Suppressor macrophage treated with lipopolysaccharide for 4 hours (primary cell): ENCODE measurements at regions not wholly inside any gene's neighbourhood (a gene's known extent, or its start where the extent isn't known, plus 50 kb on each side); places are given as distances from the start of the nearest gene placed in this dataset.

ENCODE experiments used
- DNase-seq: peaks from one replicate; pipeline ENCODE4 v3.0.0-alpha.2; 2020

DNA sequence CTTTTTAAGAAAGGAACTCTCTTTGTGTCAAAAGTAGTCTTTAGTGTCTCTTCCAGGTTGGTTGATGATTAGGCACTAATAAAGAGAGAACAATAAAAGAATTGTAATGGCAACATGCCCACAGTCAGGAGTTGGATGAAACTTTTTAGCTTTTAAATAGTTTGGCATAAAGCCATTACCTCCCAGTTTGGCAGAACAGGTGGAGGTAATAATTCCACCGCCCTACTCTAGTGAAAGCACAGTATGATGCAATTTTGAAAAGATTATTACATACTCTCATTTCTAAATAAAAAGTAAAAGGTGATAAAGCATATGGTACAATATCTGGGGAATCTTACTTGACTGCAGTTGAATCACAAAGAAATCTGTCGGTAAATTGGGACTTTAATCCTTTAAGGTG is 497.6 kb downstream of the SUCLA2 start:
- no peak for DNase-seq

DNA sequence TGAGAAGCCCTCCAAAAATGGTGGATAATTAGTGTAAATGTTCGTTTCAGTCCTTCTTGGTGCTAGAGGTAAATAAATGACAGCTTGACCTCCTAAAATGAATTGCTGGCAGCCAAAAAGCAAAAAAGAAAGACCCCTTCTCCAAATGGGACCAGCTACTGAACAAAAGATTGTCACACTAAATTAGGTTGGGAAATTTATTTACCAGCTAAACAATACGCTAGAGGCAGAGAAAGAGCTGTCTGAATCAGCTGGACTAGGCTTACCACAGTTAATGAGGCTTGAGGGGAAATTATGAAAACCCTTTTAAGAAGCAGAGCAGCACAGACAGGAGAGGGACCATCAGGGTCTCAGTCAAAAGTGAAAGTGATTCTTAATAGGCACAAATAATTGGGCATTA is 498.9 kb downstream of the SUCLA2 start:
- no peak for DNase-seq

DNA sequence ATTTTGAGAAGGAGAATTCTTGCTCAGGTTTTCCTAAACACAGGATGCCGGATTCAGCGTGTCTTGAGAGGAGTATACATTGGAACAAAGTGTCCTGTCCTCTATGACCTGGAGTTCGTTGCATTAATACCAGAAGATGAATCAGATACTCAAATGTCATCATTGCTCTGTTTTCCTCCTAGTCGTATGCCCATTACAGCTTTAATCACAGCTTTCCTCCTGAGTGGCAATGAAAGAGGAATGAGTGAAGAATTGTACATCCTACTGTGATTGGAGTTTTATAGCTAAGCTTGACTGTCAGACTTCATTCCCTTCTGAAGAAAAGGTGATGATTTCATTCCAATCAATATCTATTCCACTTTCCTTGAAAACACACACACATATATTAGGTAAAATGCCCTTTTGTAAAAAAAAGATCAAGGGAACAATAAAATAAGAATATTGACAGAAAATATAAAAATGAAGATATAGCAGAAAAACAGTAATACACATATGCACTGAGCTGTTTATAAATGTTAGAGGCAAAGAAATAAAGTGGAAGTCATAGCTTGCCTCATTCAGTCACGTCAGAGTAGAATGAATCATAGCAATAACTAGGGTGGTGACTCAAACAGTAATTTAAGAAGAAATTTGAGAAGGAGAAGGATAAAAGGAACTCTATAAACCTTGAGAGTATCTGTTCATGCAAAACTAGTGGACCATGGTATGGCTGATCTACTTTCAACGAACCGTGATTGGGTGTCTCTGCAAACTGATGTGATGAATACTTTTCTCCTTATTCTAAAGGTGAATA is 501.5 kb downstream of the SUCLA2 start:
- peak; percentile 82 for DNase-seq

DNA sequence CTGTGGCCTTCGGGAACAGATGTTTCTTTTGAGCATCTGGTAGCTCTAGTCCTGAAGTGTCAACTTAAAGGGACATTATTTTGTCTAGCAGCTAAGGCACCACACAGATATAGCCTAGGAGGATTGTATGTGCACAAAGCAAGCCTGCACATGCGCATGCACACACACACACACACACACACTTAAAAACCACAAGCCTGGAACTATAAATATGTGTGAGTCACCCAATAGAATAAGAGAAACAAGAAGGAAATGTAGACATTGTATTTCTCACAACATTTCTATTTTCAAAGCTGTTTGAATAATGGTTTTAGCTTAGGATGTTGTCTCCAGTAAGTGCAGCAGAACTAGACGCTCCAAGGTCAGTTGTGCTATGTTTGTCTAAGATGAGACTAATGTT is 516.5 kb downstream of the SUCLA2 start:
- peak; percentile 48 for DNase-seq

DNA sequence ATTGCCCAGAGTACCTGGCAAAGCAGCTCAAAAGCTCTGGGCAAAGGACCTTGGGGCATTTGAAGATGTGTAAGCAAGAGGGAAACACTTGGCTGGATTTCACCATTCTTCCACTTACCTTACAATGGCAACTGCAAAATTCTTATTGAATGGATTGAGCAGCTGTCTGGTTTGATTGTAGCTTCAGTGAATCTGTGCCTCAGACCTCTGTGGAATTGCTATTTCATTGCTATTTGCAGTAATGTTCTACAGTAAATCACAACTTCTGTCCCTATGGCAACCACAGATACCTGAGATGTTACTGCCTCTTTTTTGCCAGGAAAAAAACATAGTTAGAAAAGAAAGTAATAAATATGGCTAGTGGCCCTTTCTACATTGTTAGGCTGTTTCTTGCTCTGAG is 519.5 kb downstream of the SUCLA2 start:
- no peak for DNase-seq

DNA sequence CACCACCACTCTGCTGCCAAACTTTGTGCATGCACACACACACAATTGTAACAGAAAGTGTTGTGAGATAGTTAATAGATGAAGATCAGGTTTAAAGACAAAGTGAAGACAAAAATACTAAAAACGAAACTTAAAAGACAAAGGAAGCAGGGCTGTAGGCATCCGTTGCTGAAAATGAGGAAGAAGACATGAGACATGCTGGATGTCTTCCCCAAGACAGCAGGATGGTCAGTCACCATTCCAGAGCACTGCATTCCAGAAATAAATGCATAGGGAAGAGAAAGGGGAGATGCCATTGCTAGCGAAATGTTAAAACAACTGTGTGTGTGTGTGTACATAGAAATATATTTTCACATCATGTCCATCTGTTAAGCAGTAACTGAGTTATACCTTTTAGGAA is 520.1 kb downstream of the SUCLA2 start:
- peak; percentile 62 for DNase-seq

DNA sequence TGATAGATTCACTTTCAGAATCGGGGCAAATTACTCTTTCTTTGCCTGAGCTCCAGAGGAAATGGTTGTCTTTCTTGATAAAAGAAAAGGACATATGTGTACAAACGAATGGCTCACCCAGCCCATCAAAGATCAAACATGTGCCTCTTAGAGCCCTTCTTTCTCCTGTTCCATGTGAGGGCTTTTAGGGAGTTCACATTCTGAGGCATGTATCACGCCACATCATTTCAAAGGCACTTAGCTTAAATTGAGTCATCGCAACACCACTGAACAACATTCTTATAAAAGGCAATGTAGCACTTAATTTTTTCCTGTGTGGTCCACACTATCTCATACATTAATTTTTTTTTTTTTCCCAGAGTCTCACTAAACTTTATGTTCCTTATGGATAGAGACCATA is 521.0 kb downstream of the SUCLA2 start:
- no peak for DNase-seq

DNA sequence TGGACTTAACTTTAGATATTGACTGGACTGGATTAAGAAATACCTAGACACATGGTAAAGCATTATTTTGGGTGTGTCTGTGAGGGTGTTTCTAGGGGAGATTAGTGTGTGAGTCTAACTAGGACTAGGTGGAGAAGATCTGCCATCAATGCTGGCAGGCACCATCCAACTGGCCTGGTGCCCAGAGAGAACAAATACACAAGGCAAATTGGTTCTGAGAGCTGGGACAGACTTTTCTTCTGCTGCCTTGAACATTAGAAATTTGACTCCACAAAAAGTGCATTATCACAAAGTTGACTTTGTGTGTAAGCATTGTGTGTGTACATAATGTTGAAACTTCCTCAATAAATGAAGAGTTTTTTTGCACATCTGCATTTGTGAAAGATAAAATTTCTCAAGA is 522.1 kb downstream of the SUCLA2 start:
- no peak for DNase-seq

DNA sequence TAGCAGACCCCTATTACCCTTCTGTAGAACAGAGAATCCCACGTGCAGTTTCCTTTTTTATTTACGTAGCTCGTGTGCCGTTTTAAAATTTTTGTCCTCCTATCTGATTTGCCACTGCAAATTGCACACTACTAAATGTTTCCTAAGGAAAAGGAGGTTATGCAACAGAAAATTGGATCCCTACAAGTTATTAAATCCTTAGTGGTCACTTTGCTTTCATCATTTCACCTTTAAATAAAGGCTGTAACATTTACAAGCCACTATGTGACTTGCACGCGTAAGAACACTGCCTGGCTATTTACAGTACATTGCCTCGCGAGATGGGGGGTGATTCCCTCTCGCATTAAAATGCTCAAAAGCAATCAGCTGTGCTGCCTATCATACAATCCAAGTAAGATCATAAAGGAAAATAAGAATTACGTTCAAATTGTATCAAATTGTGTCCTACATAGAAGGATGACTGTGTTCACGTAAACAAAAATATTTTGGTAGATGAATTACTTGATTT is 525.6 kb downstream of the SUCLA2 start:
- no peak for DNase-seq

DNA sequence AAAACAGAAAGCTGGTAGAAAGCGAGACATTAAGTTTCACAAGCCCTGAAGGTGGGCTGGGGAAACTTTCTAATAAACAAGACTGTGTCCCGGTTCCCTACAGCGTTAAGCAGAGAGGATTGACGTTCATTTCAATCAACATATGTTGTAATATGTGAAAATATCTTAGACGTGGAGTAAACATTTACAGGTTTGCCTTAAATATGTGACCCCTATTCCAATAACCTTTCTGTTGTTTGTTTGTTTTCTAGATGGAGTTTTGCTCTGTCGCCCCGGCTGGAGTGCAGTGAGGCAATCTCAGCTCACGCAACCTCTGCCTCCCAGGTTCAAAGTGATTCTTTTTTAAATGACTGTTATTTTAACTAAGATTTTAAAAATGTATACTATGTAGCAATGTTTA is 526.2 kb downstream of the SUCLA2 start:
- no peak for DNase-seq

DNA sequence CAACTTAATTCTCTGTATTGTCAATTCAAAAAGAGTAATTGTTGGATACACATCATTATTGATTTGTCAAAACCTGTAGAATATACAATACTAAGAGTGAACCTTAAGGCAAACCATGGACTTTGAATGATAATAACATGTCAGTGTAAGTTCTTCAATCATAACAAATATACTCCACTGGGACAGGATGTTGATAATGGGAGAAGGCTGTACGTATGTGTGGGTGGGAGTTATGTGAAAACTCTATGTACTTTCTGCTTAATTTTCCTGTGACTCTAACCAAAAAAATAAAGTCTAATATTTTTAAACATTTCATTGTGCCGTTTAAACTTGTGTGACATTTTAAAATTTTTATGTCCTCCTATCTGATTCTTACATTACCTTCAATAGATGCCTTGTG is 526.7 kb downstream of the SUCLA2 start:
- no peak for DNase-seq

DNA sequence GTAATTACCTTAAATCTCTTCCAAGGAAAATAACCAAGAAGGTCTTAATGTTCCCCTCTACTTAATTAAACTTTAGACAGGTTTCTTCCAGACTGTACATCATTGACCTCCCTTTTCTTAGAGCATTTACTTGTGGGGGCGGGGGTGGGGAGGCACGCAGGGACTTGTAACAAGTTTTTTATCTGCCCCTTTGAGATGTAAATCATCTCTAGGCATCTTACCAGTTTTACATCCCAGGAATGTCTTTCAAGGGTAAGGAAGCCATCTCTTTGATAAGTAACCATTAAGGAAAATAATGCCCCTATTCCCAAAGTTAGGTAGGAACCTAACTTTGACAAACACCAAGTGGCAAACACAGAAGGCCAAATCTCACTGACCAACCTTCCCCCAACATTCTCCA is 528.6 kb downstream of the SUCLA2 start:
- DNase-seq = no peak

DNA sequence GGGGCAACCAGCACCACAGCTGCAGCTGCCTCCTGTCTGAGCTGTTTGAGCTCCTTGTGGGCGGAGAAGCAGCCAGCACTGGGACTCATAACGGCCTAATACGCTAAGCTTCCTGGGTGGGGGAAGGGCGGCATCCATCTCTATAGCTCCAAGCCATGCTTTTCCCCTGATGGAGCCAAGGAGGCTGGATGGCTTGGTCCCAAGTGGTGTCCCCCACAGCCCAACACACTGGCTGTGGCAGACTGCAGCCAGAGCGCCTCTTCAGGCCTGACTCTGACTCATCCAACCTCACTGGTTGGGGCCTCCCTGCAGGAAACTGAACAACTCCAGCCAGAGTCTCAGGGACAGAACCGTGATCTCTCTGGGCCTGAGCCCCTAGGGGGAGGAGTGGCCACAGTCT is 537.3 kb downstream of the SUCLA2 start:
- DNase-seq = no peak

DNA sequence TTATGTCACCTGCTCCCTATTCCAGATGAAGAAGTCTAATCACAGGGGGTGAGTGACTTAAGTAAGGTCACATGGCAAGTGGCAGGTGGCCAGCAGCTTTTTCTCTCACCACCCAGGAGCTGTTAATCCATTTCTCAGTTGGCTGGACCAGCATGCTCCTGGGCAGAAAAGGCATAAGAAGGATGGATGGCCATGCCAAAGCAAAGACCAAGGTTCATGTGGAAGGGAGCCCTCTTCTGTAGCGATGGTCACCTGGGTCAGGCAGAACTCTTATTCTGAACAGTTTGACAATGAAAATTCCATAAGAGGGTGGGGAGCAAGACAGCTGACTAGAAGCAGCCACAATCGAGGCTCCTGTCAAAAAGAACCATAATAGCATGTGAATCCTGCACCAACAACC is 538.1 kb downstream of the SUCLA2 start:
- no peak for DNase-seq

DNA sequence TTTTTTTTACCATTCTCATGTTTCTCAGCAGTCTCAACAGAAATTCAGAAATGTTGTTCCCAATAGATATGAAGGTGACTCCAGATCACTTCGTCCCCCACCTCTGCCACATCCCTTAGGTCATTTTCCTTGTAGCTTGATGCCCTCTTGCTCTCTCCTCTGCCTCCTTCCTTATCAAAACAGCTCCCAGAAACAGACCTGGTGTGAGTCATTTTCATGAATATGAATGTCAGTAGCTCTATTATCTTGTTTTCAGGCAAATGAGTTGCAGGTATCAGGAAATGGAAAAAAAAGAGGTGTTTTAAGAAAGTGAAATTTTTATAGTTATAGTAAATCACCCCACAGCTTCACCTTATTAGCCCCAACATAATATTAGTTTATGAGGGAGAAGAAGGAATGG is 539.3 kb downstream of the SUCLA2 start:
- no peak for DNase-seq

DNA sequence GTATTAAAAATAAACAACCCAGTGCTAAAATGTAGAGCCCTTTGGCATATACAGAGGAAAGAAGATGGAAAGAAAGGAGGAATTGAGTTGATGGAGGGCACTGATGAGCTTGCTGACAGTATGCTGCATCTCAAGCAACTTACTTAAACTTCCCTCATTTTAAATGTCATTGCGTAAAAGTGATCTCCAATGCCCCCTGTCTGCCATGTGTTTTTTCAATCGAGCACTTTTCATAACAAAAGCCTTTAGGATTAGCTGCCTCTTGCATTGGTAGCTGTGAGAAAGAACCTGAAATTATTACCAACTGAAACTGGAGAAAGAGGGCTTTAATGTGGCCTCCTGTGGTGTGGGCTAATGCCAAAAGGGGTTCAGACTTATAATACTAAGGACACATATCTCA is 541.6 kb downstream of the SUCLA2 start:
- DNase-seq = peak; percentile 44

DNA sequence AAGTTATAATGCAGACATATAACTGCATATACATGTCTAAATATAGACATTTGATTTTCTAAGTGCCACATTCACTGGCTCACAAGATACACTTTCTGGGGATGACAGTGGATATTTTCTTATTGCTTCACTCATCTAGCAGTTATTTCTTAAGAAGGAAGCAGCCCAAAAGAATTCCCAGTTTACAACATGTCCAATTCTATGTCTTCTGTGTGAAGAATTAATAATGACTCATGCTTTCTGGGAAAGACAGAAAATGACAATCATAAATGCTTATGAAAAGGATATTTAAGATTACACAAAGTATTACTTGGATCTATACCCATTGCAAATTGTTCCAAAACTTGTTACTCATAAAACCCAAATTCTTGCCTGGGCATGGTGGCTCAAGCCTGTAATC is 543.4 kb downstream of the SUCLA2 start:
- peak; percentile 85 for DNase-seq

DNA sequence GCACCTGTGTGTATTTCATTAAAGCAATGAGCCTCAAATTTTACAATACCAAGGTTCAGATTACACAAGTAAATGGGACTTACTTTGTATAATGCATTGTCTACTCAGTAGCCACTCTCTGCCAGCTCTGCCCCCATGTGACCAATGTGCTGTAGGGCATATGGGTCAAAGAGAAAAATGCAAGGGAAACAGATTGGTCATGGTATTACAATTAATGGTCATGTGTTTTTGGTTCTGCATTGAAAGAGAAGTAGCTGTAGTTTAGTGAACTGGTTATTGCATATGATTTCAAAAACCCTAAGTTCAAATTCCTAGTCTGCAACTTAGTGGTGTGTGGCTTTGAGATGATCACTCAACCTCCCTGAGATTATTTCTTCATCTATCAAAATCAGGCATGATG is 545.4 kb downstream of the SUCLA2 start:
- DNase-seq = peak; percentile 68

DNA sequence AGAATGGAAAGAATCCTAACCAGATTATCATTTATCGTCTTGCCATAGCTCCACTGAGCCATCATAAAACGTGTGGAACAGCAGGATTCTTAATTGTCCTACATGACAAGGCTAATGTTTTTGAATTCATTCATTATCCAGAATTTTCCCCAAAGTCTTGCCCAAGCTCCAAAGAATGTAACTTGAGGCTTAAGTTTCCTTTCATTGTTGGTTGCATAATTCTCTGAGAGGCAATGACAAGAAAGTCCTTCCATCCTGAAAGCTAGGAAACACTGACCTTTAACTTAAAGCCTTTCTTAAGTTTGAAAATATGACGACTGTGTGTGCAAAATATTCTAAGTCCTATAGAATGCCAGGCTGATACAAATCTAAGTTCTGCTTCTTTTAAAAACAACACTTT is 546.1 kb downstream of the SUCLA2 start:
- DNase-seq = peak; percentile 18

DNA sequence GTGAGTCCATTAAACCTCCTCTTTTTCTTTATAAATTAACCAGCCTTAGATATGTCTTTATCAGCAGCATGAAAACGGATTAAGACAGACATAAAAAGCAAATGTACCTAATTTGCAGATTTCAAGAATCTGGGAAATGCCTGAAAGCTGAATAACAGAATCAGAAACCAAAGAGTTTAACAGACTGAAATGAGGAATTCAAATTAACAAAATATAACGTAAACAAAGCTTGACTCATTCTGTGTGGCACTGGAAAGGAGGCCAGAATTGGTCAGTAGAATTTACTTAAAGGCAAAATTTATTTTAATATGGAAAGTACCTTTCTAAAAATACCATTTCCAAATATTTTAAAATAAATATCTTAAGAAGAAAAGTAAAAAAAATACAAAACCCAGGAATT is 540.6 kb upstream of the HTR2A start:
- no peak for DNase-seq

DNA sequence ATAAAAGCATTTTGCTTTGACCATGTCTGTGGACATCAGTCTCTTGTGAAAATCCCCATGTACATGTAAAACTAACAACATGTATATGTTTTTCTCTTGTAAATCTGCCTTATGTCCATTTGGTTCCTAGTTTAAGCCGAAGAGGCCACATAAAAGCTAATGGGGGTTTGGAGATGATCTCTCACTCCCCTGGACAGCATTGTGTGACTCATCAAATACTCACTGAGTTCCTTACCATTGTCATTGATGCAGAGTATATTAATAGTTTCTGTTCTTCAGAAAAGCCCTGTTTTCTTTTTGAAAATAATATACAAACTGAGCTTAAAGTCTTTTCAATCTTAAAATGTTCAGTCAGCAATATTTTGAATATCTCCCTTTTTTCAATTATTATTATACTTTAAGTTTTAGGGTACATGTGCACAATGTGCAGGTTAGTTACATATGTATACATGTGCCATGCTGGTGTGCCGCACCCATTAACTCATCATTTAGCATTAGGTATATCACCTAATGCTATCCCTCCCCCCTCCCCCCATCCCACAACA is 536.7 kb upstream of the HTR2A start:
- DNase-seq = no peak

DNA sequence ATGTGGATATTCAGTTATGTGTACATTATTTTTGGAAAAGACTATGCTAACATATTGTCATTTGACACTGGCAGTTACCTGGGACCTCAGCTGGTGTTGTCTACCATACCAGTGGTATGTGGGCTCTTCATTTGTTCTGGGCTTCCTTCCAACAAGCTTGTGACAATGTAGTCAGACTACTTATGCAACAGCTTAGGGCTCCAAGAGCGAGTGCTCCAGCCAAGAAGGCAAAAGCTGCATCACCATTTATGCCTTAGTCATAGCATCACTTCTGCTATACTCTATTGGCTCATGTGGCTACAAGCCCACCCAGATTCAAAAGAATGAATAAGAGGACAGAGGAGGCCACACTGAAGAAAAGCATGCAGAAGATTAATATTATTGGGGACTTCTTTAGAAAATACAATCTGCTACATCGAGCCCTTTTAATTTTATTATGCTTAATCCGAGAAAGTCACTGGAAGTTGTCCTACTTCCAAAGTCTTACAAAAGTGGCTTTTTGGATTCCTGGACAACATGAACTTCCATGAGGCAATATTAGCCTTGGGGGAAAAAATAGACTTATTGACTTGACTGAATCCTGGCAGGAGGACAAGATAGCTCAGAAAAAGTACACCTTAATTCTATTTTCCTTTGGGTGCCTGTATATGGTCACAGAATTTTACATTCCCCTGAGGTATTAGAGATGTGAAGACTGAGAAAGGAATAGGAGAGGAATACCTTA is 529.4 kb upstream of the HTR2A start:
- DNase-seq = peak; percentile 76

DNA sequence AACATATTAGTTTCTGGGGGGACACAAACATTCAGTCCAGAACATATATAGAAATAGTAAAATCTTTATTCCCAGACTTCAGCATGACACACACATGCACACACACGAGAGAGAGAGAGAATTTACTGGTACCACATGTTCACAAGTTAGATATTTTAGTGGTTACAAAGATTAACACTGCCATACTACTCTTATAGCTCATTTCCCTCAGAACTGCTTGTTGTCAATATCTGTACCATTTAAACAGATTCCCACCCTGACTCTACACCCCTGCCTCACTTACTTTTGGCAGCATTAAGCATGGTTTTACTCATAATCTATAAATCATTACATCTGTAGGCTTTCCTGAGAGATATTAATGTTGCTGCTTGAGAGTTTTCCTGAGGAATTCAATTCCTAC is 524.7 kb upstream of the HTR2A start:
- DNase-seq = no peak

DNA sequence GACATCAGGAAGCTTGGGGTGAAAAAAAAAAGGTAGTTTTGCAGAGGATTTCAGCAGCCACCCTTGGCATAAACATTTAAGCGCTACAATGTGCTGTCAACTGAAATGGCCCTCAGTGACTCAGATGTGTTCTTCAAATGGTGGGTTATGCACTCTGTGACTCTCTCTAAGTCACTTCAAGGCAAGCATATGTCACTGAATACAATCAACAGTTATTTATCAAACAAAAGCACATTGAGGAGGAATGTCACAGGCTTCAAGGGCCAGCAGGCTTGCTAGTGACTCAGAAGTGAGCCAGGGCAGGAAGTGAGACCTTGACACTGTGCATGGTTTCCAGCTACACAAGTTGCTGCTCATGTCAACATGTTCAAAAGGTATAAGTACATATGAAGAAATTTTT is 523.7 kb upstream of the HTR2A start:
- peak; percentile 5 for DNase-seq
